HG02840 (cell line): ENCODE measurements at regions not wholly inside any gene's neighbourhood (a gene's known extent, or its start where the extent isn't known, plus 50 kb on each side); places are given as distances from the start of the nearest gene placed in this dataset.
"Not testable (repeated sequence)": the region's sequence is repeated elsewhere in the genome, so short reads cannot be mapped to it uniquely, and the experiment has no call there.

ENCODE experiments used
- ATAC-seq: cut with Tn5 transposase; IDR thresholded peaks from one replicate; pipeline ENCODE4 v1.9.1; 2021; ENCODE audit warnings: mild to moderate bottlenecking, moderate library complexity, moderate number of reproducible peaks; ENCODE audit not compliant: unreplicated experiment, low FRiP score

DNA sequence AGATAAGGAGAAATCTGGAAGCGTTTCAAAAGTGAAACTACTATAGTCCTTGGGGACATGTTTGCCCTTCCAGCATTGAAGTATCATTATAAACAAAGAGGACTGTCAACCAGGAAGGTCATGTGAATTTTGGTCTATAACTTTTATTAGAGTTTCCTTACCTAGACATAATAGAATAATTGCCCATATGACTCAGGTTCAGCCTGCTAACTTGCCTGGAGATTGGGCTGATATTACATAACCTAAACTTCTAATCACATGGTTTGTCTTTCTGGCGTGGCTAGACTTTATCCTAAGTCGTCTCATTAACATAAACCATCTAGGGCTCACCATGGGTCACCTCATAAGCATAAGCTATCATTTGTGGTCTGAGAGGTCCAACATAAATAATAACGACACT, 775.9 kb downstream of the CENPC start:
- ATAC-seq = no peak

- ATAC-seq = no peak
Observed at GRCh38 chr4:66767442-66767841, 777.9 kb downstream of the CENPC start.

DNA sequence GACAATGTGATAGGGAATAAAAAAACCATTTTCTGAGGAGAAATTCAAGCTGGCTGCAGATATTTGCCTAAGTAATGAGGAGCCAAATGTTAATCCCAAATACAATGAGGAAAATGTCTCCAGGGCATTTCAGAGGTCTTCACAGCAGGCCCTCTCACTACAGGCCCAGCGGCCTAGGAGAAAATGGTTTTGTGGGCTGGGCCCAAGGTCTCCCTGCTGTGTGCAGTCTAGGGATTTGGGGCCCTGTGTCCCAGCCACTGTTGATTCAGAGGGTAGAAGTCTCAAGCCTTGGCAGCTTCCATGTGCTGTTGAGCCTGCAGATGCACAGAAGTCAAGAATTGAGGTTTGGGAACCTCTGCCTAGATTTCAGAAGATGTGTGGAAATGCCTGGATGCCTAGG, 778.7 kb downstream of the CENPC start:
- ATAC-seq = no peak

- no peak for ATAC-seq
Observed at GRCh38 chr4:66750273-66750672, 795.0 kb downstream of the CENPC start.

DNA sequence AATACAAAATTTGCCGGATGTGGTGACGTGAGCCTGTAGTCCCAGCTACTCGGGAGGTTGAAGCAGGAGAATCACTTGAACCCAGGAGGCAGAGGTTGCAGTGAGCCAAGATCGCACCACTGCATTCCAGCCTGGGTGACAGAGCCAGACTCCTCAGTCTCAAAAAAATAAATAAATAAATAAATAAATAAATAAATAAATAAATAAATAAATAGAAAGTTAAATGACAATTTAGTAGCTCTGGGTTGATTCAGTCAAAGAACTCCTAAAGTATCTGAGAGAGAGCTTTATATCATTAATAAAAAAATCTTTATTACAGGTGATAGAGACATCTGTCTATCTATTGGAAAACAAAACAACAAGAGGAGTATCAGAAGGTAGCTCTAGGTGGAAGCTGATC, 798.4 kb downstream of the CENPC start:
- ATAC-seq = not testable (repeated sequence)

- ATAC-seq = no peak
Observed at GRCh38 chr4:66741081-66741480, 804.2 kb downstream of the CENPC start.

DNA sequence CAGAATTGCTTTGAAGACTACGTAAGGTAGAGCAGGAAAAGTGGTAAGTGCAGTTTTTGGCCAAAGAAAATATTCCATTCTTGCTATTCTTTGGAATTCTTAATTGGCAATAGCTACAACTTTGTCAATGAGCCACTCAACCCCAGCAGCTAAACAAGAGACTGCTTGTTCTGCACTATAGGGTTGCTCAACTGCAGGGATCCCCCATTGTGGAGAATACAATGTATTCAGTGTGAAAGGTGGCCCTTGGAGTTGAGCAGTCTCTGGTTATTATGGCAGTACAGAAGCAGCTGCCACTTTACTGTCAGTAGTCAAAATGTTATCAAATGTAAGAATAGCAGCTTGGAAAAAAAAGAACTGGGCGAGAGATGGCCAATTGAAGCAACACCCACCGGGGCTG, 808.7 kb downstream of the CENPC start:
- no peak for ATAC-seq

DNA sequence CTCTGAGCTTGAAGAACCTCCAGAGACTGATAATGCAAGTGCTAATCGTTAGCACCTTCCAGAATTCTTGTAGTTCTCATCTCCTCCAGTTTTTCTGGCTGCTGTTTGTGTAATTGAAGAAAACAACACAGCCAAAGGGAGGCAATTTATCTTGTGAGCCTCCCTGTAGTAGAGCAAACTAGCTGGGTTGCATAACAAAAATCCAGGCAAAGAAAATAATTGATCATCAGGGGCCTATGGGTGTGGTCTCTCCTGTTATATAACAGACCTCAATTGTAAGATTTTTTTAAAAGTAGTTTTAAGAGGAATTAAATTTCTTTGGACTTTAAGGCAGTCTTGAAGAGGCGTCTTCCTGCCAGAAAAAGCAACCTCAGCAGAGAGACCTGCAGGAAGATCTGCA, 817.0 kb downstream of the CENPC start:
- ATAC-seq = no peak

DNA sequence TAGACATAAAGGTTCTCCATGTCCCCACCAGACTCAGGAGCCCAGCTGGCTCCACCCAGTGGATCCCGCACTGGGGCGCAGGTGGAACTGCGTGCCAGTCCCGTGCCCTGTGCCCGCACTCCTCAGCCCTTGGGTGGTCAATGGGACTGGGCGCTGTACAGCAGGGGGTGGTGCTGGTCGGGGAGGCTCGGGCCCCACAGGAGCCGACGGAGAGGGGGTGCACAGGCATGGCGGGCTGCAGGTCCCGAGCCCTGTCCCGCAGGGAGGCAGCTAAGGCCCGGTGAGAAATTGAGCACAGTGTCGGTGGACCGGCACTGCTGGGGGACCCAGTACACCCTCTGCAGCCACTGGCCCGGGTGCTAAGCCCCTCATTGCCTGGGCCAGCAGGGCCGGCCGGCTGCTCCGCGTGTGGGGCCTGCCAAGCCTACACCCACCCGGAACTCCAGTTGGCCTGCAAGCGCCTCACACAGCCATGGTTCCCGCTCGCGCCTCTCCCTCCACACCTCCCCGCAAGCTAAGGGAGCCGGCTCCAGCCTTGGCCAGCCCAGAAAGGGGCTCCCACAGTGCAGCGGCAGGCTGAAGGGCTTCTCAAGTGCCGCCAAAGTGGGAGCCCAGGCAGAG, 832.9 kb downstream of the CENPC start:
- not testable (repeated sequence) for ATAC-seq

- no peak for ATAC-seq
Observed at GRCh38 chr4:66704243-66704642, 841.1 kb downstream of the CENPC start.

- no peak for ATAC-seq
Observed at GRCh38 chr4:66694739-66695138, 850.6 kb downstream of the CENPC start.

DNA sequence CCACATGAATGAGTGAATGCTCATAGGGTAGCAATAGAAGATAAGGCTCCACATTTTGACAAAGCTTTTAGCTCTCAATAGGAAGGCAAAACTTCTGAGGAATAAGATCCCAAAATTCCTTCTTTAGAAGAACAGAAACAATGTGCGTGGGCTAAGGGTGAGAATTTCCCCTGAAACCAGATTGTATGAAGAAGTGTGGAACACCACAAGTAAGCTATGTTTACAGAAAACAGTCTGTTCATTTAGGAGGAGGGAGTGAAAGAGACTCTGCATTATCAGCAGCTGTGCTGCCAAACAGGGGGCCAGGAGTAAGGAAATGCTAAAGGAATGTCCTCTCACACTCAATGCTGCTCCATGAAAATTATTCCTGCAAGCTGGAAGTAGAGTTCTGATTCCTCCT, 851.6 kb downstream of the CENPC start:
- ATAC-seq = no peak

DNA sequence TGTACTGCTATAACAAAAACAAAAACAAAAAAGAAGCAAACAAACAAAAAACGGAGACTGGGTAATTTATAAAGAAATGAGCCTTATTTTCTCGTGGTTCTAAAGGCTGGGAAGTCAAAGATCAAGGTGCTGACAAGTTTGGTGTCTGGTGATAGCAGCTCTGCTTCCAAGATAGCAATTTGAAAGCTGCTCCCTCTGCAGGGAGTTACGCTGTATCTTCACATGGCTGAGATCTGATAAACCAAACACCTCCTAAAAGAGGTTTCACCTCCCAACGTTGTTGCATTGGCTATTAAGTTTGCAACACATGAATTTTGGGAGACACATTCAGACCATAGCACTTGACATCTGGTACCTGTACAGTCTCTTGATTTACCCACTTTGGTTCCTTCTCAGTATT, 854.2 kb downstream of the CENPC start:
- no peak for ATAC-seq

- ATAC-seq = no peak
Observed at GRCh38 chr4:66688674-66689073, 856.6 kb downstream of the CENPC start.

- no peak for ATAC-seq
Observed at GRCh38 chr4:66687459-66687858, 857.8 kb downstream of the CENPC start.

GRCh38 chr4:66681962-66682361, 863.3 kb downstream of the CENPC start:
- ATAC-seq = no peak

GRCh38 chr4:66667249-66667648, 878.1 kb downstream of the CENPC start:
- no peak for ATAC-seq

- no peak for ATAC-seq
Observed at GRCh38 chr4:66662620-66663019, 882.7 kb downstream of the CENPC start.

GRCh38 chr4:66658809-66659208, 886.5 kb downstream of the CENPC start:
- ATAC-seq = no peak

GRCh38 chr4:66655505-66655904, 889.8 kb downstream of the CENPC start:
- ATAC-seq = no peak

GRCh38 chr4:66653937-66654336, 891.4 kb downstream of the CENPC start:
- ATAC-seq = no peak

DNA sequence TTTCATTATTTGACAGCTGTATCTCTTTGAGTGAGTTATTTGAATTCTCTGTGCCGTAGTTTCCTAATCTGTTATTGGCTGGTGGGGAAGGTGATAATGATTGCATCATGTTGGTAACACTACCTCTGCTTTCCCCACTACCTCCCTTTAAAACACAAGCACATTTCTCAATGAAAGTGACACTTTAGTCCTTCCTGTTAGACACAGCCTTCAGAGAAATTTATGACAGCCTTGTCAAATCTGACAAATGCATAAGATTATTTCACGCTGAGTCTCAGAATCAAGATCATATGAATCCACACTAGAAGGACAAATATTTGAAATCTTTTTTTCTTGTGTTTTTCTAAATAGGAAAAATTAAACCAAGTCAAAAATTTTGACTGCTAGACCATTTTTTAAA, 896.1 kb downstream of the CENPC start:
- ATAC-seq = no peak

- no peak for ATAC-seq
Observed at GRCh38 chr4:66647926-66648325, 897.4 kb downstream of the CENPC start.
